Upper lobe of left lung (tissue), 6 donors: ENCODE measurements at regions not wholly inside any gene's neighbourhood (a gene's known extent, or its start where the extent isn't known, plus 50 kb on each side); places are given as distances from the start of the nearest gene placed in this dataset.

Experiments used
- ATAC-seq, 2 donors: fragments of 200-7000 bp; cut with Tn5 transposase; one replicate each; pipeline ENCODE4 v1.9.1; 2022; ENCODE audit warnings: mild to moderate bottlenecking in 2 of 2, moderate library complexity in 2 of 2; ENCODE audit not compliant: low FRiP score in 2 of 2
- DNase-seq, 2 donors: peaks; one replicate each; pipeline ENCODE4 v3.0.0-alpha.2; 2019 to 2020
- H3K27ac ChIP-seq, 4 donors: fragments of 200-600 bp; sonication (generic); one replicate each; pipeline ENCODE4 v1.5.1; 2016 to 2019
- H3K27me3 ChIP-seq, 4 donors: fragments of 200-600 bp; sonication (generic); one replicate each; pipeline ENCODE4 v1.5.1; 2017 to 2019
- H3K36me3 ChIP-seq, 4 donors: fragments of 200-600 bp; sonication (generic); one replicate each; pipeline ENCODE4 v1.5.1; 2016 to 2019
- H3K4me1 ChIP-seq, 4 donors: fragments of 200-600 bp; sonication (generic); one replicate each; pipeline ENCODE4 v1.5.1; 2018 to 2019
- H3K4me3 ChIP-seq, 4 donors: fragments of 200-600 bp; sonication (generic); one replicate each; pipeline ENCODE4 v1.5.1; 2017 to 2019; ENCODE audit warnings: mild to moderate bottlenecking in 2 of 4, moderate library complexity in 1 of 4
- H3K9me3 ChIP-seq, 4 donors: fragments of 200-600 bp; sonication (generic); one replicate each; pipeline ENCODE4 v1.5.1; 2018 to 2019
- CTCF ChIP-seq, 6 experiments: fragments of 450-650 bp in 4 of 6; fragments of 200-600 bp in 2 of 6; sonication (generic) in 2 of 6; IDR thresholded peaks; one replicate each; pipeline ENCODE4 v1.5.1; 2016 to 2019; ENCODE audit warnings: antibody characterized with exemption in 6 of 6
- EP300 ChIP-seq, 4 donors: sonication (generic); formaldehyde crosslinking; IDR thresholded peaks; one replicate each; pipeline ENCODE4 v1.5.1; 2017; ENCODE audit warnings: antibody characterized with exemption in 4 of 4, control low read depth in 2 of 4
- POLR2A ChIP-seq, 4 donors: fragments of 450-650 bp; IDR thresholded peaks; one replicate each; pipeline ENCODE4 v1.5.1; 2016 to 2017; ENCODE audit warnings: antibody characterized with exemption in 4 of 4, mild to moderate bottlenecking in 2 of 4
- POLR2AphosphoS5 ChIP-seq, 2 donors: sonication (generic); formaldehyde crosslinking; IDR thresholded peaks; one replicate each; pipeline ENCODE4 v1.5.1; 2017; ENCODE audit warnings: antibody characterized with exemption in 2 of 2
- WGBS, 2 donors: methylation state at CpG; one replicate each; pipeline ENCODE4 v1.1.5; 2017 to 2018; 5-methylcytosine and 5-hydroxymethylcytosine counted together
- donor health status: DM: no; HTN: no; CAD: no; lungs with moderate emphysema.
- donor health status: DM: no; HTN: yes; CAD: no; lungs with severe emphysema.

DNA sequence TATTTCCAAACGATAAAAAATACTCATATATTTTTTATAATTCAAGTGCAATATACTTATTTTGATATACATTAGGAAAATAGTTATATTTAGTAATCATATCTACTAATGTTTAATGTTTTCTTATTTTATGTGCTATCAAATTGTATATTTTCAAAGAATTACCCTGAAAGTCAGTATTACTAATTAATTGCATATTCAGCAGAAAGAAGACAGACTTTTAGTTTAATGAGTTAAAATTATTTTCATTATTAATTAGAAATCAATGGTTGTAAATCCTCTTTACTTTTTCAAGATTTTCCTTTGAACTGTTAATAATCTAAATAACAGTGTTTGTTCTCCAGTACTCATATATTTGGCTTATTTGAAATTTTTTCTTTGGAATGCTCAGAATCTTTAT lies 181.3 kb upstream of the NDST4 start:
- Histone ChIP-seq H3K27me3 (no peaks in the 10 kb centered on the region), H3K9me3 (no peaks in the 10 kb centered on the region), H3K4me1 (no peaks in the 10 kb centered on the region), H3K27ac (no peak overlapping the region), H3K36me3 (no peaks in the 10 kb centered on the region), H3K4me3 (no peak overlapping the region)
- DNase-seq, result no peak
- 75 to 81% methylated on average over 1 of the region's 1 CpG for whole genome bisulfite sequencing, 2 donors
- no peak for ATAC-seq
- TF ChIP-seq EP300 (IDR thresholded peaks at IDR 0.05), result no peak

DNA sequence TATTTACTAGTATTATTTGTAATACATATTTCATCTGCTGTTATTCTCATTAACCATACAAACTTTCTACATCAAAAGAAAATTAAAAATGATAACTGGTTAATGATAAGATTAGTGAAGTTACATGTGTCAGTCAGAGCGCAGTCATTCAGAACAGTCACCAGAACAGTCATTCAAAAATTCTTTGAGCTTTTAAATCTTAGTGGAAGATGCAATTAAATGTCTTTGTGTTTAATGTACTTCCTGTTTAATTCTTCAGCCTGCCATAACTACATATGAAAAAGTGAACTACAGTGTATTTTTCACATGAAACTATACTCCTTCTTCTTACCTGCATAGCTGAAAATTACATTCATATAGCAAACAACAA lies 179.7 kb upstream of the NDST4 start:
- no peak for TF ChIP-seq POLR2AphosphoS5 (IDR thresholded peaks at IDR 0.05)
- H3K4me1 ChIP-seq, result no peaks in the 10 kb centered on the region
- H3K27ac ChIP-seq, result no peak overlapping the region
- ATAC-seq, result no peak
- no peak overlapping the region for H3K4me3 ChIP-seq
- H3K36me3 ChIP-seq, result no peaks in the 10 kb centered on the region
- no peak for DNase-seq
- WGBS, 2 donors, result 94 to 97% methylated on average over 1 of the region's 1 CpG
- no peaks in the 10 kb centered on the region for H3K27me3 ChIP-seq
- no peaks in the 10 kb centered on the region for H3K9me3 ChIP-seq

DNA sequence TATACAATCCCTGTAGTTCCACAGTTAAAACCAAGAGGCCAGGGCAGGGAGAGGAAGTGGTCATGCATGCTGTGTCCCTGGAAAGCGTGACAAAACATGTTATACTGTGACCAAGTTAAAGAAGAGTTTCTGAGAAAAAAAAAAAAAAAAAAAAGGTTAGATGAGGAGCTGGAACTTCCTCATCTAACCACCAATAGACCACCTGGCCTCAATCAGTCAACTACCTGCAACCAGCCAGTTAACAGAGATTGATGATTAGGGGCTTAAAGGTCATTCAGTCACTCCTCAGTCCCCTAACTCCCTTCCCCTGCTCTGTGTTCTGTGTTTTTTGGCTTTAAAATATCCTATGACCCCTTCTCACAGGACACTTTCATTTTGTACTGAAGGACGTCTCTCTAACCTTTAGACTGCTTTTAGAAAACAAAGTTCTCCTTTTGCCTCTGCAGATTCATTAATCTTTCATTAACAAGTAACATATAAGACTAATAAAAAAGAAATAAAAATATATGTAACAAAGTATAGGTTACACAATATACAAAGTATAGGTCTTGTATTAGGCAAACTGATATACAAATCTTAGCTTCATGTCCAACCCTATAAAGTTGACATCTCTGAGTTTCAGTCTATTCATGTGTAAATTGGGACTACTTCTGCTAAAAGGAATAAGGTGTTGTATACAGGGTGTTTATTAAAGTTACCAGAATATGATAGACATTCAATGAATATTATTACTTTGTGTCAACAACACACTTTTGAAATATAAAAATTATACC lies 179.1 kb upstream of the NDST4 start:
- TF ChIP-seq CTCF (IDR thresholded peaks at IDR 0.05) (no peak), EP300 (IDR thresholded peaks at IDR 0.05) (no peak), POLR2A (IDR thresholded peaks at IDR 0.05) (no peak), POLR2AphosphoS5 (IDR thresholded peaks at IDR 0.05) (no peak)
- H3K4me1 ChIP-seq, result no peaks in the 10 kb centered on the region
- H3K27me3 ChIP-seq, result no peaks in the 10 kb centered on the region
- no peak overlapping the region for H3K27ac ChIP-seq
- ATAC-seq (no peak), DNase-seq (no peak)
- H3K36me3 ChIP-seq, result no peaks in the 10 kb centered on the region
- WGBS, 2 donors, result 38 to 41% methylated on average over 2 of the region's 2 CpGs
- H3K4me3 ChIP-seq, result no peak overlapping the region
- H3K9me3 ChIP-seq, result no peaks in the 10 kb centered on the region

GRCh38 chr4:115287426-115287825 lies 174.0 kb upstream of the NDST4 start:
- DNase-seq (no peak), ATAC-seq (no peak)
- no peaks in the 10 kb centered on the region for H3K4me1 ChIP-seq
- no peaks in the 10 kb centered on the region for H3K9me3 ChIP-seq
- no peak overlapping the region for H3K27ac ChIP-seq
- no peak for TF ChIP-seq POLR2AphosphoS5 (IDR thresholded peaks at IDR 0.05)
- TF ChIP-seq CTCF (IDR thresholded peaks at IDR 0.05), result no peak
- no peak for TF ChIP-seq POLR2A (IDR thresholded peaks at IDR 0.05)
- TF ChIP-seq EP300 (IDR thresholded peaks at IDR 0.05), result no peak
- no peaks in the 10 kb centered on the region for H3K27me3 ChIP-seq
- WGBS, 2 donors, result 61 to 71% methylated on average over 1 of the region's 1 CpG
- H3K36me3 ChIP-seq, result no peaks in the 10 kb centered on the region
- H3K4me3 ChIP-seq, result no peak overlapping the region

GRCh38 chr4:115279330-115279729 lies 165.9 kb upstream of the NDST4 start:
- TF ChIP-seq POLR2AphosphoS5 (IDR thresholded peaks at IDR 0.05), result no peak
- TF ChIP-seq EP300 (IDR thresholded peaks at IDR 0.05), result no peak
- no peak for TF ChIP-seq POLR2A (IDR thresholded peaks at IDR 0.05)
- no peak for TF ChIP-seq CTCF (IDR thresholded peaks at IDR 0.05)
- Histone ChIP-seq H3K36me3 (no peaks in the 10 kb centered on the region), H3K4me3 (no peak overlapping the region), H3K9me3 (no peaks in the 10 kb centered on the region), H3K4me1 (no peaks in the 10 kb centered on the region), H3K27ac (no peak overlapping the region), H3K27me3 (no peaks in the 10 kb centered on the region)
- WGBS, 2 donors, result 39 to 49% methylated on average over 2 of the region's 2 CpGs
- no peak for DNase-seq
- ATAC-seq, result no peak

GRCh38 chr4:115278830-115279229 lies 165.4 kb upstream of the NDST4 start:
- 79 to 95% methylated on average over 1 of the region's 1 CpG for WGBS, 2 donors
- TF ChIP-seq POLR2A (IDR thresholded peaks at IDR 0.05) (no peak), EP300 (IDR thresholded peaks at IDR 0.05) (no peak), CTCF (IDR thresholded peaks at IDR 0.05) (no peak), POLR2AphosphoS5 (IDR thresholded peaks at IDR 0.05) (no peak)
- Histone ChIP-seq H3K9me3 (no peaks in the 10 kb centered on the region), H3K4me3 (no peak overlapping the region), H3K4me1 (no peaks in the 10 kb centered on the region), H3K36me3 (no peaks in the 10 kb centered on the region), H3K27ac (no peak overlapping the region), H3K27me3 (no peaks in the 10 kb centered on the region)
- ATAC-seq (no peak), DNase-seq (no peak)
